CD4-positive, CD25-positive, alpha-beta regulatory T cell (primary cell): ENCODE measurements at regions not wholly inside any gene's neighbourhood (a gene's known extent, or its start where the extent isn't known, plus 50 kb on each side); places are given as distances from the start of the nearest gene placed in this dataset.

ENCODE experiments used
- ATAC-seq, 2 donors: fragments of 150-1000 bp; cut with Tn5 transposase; one replicate each; pipeline ENCODE4 v1.10.0; 2021; ENCODE audit warnings: low read depth in 2 of 2, moderate number of reproducible peaks in 2 of 2, moderate library complexity in 1 of 2
- DNase-seq, 3 donors: peaks; one replicate each; pipeline versions ENCODE4 v3.0.0 to v3.0.0-alpha.2; 2012 to 2022; ENCODE audit warnings: mixed read lengths in 1 of 3
- H3K27ac ChIP-seq: one replicate; pipeline ENCODE4 v1.7.0; 2013; ENCODE audit warnings: mild to moderate bottlenecking, low read length; ENCODE audit not compliant: insufficient read depth, poor library complexity, severe bottlenecking
- H3K27me3 ChIP-seq: one replicate; pipeline ENCODE4 v1.7.0; 2013; ENCODE audit warnings: low read length; ENCODE audit not compliant: control insufficient read depth, insufficient read depth
- H3K36me3 ChIP-seq: one replicate; pipeline ENCODE4 v1.7.0; 2013; ENCODE audit warnings: mild to moderate bottlenecking, low read length, moderate library complexity; ENCODE audit not compliant: control insufficient read depth, insufficient read depth
- H3K4me1 ChIP-seq: 2 replicates; pipeline ENCODE4 v1.7.0; 2013; ENCODE audit warnings: mild to moderate bottlenecking, low read length; ENCODE audit not compliant: insufficient read depth, control insufficient read depth, poor library complexity, severe bottlenecking
- H3K4me3 ChIP-seq: one replicate; pipeline ENCODE4 v1.7.0; 2013; ENCODE audit warnings: low read depth, mild to moderate bottlenecking, low read length, moderate library complexity
- H3K9me3 ChIP-seq, 2 experiments: 1 replicate in 1 of 2; 2 replicates in 1 of 2; pipeline ENCODE4 v1.7.0; 2013; ENCODE audit warnings: low read length in 2 of 2, mild to moderate bottlenecking in 1 of 2, moderate library complexity in 1 of 2; ENCODE audit not compliant: control insufficient read depth in 2 of 2
- H3K27ac Mint-ChIP-seq, 3 donors: one replicate each; pipeline ENCODE4 v1.8.0; 2020 to 2022; ENCODE audit warnings: mild to moderate bottlenecking in 3 of 3, mixed read lengths in 3 of 3, moderate library complexity in 2 of 3
- H3K27me3 Mint-ChIP-seq: one replicate; pipeline ENCODE4 v1.8.0; 2022; ENCODE audit warnings: mild to moderate bottlenecking, mixed read lengths
- H3K36me3 Mint-ChIP-seq: one replicate; pipeline ENCODE4 v1.8.0; 2020; ENCODE audit warnings: mixed read lengths
- H3K4me1 Mint-ChIP-seq, 4 donors: one replicate each; pipeline ENCODE4 v1.8.0; 2020 to 2022; ENCODE audit warnings: mixed read lengths in 4 of 4, mild to moderate bottlenecking in 1 of 4
- H3K4me3 Mint-ChIP-seq, 4 donors: one replicate each; pipeline ENCODE4 v1.8.0; 2020 to 2022; ENCODE audit warnings: mild to moderate bottlenecking in 4 of 4, mixed read lengths in 4 of 4, moderate library complexity in 3 of 4
- H3K9me3 Mint-ChIP-seq, 7 donors: one replicate each; pipeline ENCODE4 v1.8.0; 2020 to 2022; ENCODE audit warnings: mixed read lengths in 7 of 7, mild to moderate bottlenecking in 3 of 7, moderate library complexity in 2 of 7

DNA sequence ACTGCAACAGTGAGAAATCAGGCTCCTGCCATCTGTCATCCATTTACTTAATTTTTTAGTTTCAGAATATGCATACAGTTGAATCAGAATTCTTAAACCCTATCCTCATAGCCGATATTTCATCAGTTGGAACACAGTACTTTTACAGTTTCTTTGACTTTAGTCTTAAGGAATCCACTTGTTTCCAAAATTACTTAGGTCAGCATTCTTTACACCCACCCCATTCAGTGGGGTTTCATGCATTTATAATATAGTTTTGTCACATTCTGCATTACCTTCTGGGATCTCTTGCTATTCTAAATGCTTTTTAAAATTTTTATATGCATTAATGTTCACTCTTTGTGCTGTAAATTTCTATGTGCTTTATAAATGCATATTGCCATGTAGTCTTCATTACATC is 400.4 kb upstream of the LRRTM4 start:
- no peak overlapping the region for H3K27ac ChIP-seq
- Mint-ChIP-seq H3K4me1 (no peaks in the 10 kb centered on the region), H3K27me3 (no peaks in the 10 kb centered on the region), H3K9me3 (peaks cover under 1 to 26% (median 8%) of the 10 kb centered on the region in 7 donors), H3K4me3 (no peak overlapping the region), H3K27ac (no peak overlapping the region), H3K36me3 (no peaks in the 10 kb centered on the region)
- no peaks in the 10 kb centered on the region for H3K36me3 ChIP-seq
- no peak overlapping the region for H3K4me3 ChIP-seq
- no peaks in the 10 kb centered on the region for H3K27me3 ChIP-seq
- DNase-seq (no peak), ATAC-seq (no peak)
- H3K4me1 ChIP-seq: no peaks in the 10 kb centered on the region
- peaks cover 0 to 3% of the 10 kb centered on the region in 2 experiments for H3K9me3 ChIP-seq

DNA sequence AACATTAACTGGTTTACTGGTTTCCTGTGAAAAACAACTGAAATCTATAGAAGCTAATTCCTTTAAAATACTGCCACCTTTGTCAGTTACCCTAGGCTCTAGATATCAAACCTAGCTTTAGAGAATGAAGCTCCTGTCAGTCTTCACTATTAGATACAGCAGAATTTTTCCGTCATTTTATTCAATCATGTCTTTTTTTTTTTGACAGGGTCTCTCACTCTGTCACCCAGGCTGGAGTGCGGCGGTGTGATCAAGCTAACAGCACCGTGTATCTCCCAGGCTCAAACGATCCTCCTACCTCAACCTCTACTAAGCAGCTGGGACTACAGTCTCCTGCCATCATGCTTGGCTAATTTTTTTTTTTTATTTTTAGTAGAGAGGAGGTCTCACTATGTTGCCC is 415.2 kb upstream of the LRRTM4 start:
- Histone ChIP-seq H3K36me3 (no peaks in the 10 kb centered on the region), H3K27ac (no peak overlapping the region), H3K4me3 (no peak overlapping the region), H3K27me3 (no peaks in the 10 kb centered on the region), H3K4me1 (no peaks in the 10 kb centered on the region), H3K9me3 (peaks cover 3% of the 10 kb centered on the region in 2 experiments)
- Mint-ChIP-seq H3K27ac (no peak overlapping the region), H3K36me3 (no peaks in the 10 kb centered on the region), H3K4me1 (no peaks in the 10 kb centered on the region), H3K4me3 (no peak overlapping the region), H3K27me3 (no peaks in the 10 kb centered on the region), H3K9me3 (peaks cover 0 to 28% (median 14%) of the 10 kb centered on the region in 7 donors)
- DNase-seq (no peak), ATAC-seq (no peak)

DNA sequence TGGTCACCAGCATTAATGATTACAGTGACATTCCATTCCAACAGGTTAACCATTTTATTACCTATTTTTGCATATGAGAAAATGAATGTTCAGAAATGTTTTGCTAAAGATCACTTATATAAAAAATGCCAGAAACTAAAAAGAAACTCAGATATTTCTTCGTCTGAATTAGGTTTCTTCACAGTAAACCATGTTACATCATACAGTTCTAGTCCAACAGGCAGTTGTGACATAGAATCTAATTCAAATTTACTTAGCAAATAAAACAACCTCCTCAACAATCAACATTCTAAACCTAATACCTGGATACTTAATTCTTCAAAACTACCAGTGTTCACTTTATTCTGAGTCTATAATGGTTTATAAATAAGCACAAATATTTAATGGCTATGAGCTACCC is 416.3 kb upstream of the LRRTM4 start:
- peaks cover 3 to 5% of the 10 kb centered on the region in 2 experiments for H3K9me3 ChIP-seq
- no peaks in the 10 kb centered on the region for H3K4me1 Mint-ChIP-seq
- no peaks in the 10 kb centered on the region for H3K27me3 Mint-ChIP-seq
- no peak overlapping the region for H3K4me3 ChIP-seq
- no peaks in the 10 kb centered on the region for H3K36me3 Mint-ChIP-seq
- H3K4me1 ChIP-seq: no peaks in the 10 kb centered on the region
- DNase-seq: no peak
- H3K4me3 Mint-ChIP-seq: no peak overlapping the region
- no peak overlapping the region for H3K27ac Mint-ChIP-seq
- peaks cover 3 to 37% (median 8%) of the 10 kb centered on the region in 7 donors for H3K9me3 Mint-ChIP-seq
- H3K36me3 ChIP-seq: no peaks in the 10 kb centered on the region
- ATAC-seq: no peak
- H3K27ac ChIP-seq: no peak overlapping the region
- H3K27me3 ChIP-seq: no peaks in the 10 kb centered on the region

DNA sequence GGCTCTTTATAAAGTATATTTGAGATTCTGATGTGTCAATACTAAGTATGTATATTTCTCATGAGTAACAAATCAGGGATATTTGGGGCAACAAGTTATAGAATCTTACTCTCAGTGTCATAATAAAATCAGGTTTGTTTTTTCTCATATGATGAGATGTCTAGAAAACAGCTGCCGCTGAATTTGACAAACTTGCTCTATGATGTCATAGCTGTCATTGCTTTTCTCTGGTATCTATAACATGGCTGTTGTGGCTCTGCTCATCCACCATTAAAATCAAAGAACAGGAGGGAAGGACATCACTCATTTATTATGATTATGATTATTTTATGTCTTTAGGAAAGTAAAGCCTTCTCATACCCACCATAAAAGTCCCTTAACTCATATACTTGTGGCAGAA is 417.2 kb upstream of the LRRTM4 start:
- ATAC-seq (no peak), DNase-seq (no peak)
- no peak overlapping the region for H3K4me3 ChIP-seq
- no peaks in the 10 kb centered on the region for H3K36me3 ChIP-seq
- H3K27ac Mint-ChIP-seq: no peak overlapping the region
- no peaks in the 10 kb centered on the region for H3K4me1 ChIP-seq
- H3K27me3 ChIP-seq: no peaks in the 10 kb centered on the region
- H3K4me3 Mint-ChIP-seq: no peak overlapping the region
- no peaks in the 10 kb centered on the region for H3K36me3 Mint-ChIP-seq
- no peaks in the 10 kb centered on the region for H3K27me3 Mint-ChIP-seq
- no peak overlapping the region for H3K27ac ChIP-seq
- H3K9me3 ChIP-seq: peaks cover 3 to 5% of the 10 kb centered on the region in 2 experiments
- H3K4me1 Mint-ChIP-seq: no peaks in the 10 kb centered on the region
- H3K9me3 Mint-ChIP-seq: peaks cover 0 to 39% (median 9%) of the 10 kb centered on the region in 7 donors

DNA sequence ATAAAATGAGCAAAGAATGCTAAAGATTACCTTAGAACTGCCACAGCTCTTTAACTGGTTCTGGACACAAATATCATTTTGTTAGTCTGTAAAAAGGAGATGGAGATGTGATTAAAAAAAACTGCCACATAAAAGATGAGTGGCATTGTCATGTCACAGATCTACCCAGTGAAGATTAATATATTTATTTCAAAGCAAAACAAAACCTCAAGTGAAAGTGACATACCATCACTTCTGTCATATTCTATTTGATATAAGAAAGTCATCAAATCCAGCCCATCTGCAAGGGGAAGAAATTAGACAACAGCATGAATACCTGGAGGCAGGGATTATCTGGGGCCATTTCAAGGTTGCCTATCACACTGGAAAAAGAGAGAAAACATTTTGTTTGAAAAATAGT is 417.6 kb upstream of the LRRTM4 start:
- DNase-seq: no peak
- peaks cover 3 to 5% of the 10 kb centered on the region in 2 experiments for H3K9me3 ChIP-seq
- peaks cover 0 to 39% (median 9%) of the 10 kb centered on the region in 7 donors for H3K9me3 Mint-ChIP-seq
- no peaks in the 10 kb centered on the region for H3K36me3 ChIP-seq
- ATAC-seq: no peak
- H3K36me3 Mint-ChIP-seq: no peaks in the 10 kb centered on the region
- H3K27ac Mint-ChIP-seq: no peak overlapping the region
- no peaks in the 10 kb centered on the region for H3K4me1 ChIP-seq
- H3K4me3 ChIP-seq: no peak overlapping the region
- H3K27me3 Mint-ChIP-seq: no peaks in the 10 kb centered on the region
- no peak overlapping the region for H3K4me3 Mint-ChIP-seq
- H3K27ac ChIP-seq: no peak overlapping the region
- H3K4me1 Mint-ChIP-seq: no peaks in the 10 kb centered on the region
- no peaks in the 10 kb centered on the region for H3K27me3 ChIP-seq

DNA sequence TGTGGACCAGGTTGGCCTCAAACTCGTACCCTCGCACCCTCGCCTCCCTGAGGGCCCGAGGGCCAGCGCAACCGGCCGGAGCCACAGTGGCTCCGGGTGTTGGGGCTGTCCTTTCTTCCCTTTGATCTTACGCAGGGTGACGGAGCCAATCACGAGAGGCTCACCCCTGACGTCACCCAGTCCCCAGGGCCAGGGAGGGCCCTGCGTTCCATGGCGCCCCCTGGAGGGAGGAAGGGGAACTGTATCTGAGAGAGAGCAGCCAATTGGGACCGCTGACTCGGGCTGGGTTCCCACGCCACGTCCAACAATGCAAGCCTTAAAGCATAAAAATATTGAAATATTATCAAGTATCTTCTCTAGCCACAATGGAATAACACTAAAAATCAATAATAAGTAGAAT is 432.8 kb upstream of the LRRTM4 start:
- Histone ChIP-seq H3K4me3 (no peak overlapping the region), H3K27ac (no peak overlapping the region), H3K27me3 (no peaks in the 10 kb centered on the region), H3K9me3 (no peaks in the 10 kb centered on the region), H3K4me1 (no peaks in the 10 kb centered on the region), H3K36me3 (no peaks in the 10 kb centered on the region)
- Mint-ChIP-seq H3K4me3 (no peak overlapping the region), H3K27ac (no peak overlapping the region), H3K4me1 (peaks cover 0 to 4% (median 0%) of the 10 kb centered on the region in 4 donors), H3K27me3 (no peaks in the 10 kb centered on the region), H3K9me3 (peaks cover 7 to 27% (median 11%) of the 10 kb centered on the region in 7 donors), H3K36me3 (no peaks in the 10 kb centered on the region)
- ATAC-seq: no peak
- DNase-seq: no peak

DNA sequence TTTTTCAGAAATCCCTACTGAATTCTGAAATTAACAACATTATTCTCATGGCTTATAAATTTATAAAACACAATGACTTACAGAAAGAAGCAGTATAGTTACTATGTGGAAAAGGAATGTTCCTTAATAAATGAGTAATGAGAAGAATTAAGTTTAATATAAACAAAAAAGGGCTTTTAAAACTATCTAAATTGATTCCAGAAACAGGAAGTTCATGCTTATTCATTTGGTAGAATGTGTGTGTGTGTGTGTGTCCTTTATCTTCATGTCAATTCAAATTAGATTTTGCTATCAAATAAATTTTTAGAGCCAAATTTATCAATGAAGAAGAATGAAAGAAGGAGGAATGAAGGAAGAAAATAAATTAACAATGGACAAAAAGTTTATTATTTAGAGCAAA is 440.8 kb upstream of the LRRTM4 start:
- peaks cover 0 to 6% of the 10 kb centered on the region in 2 experiments for H3K9me3 ChIP-seq
- H3K27ac Mint-ChIP-seq: no peak overlapping the region
- no peak for DNase-seq
- no peak overlapping the region for H3K27ac ChIP-seq
- no peaks in the 10 kb centered on the region for H3K36me3 Mint-ChIP-seq
- no peak overlapping the region for H3K4me3 ChIP-seq
- H3K4me3 Mint-ChIP-seq: no peak overlapping the region
- H3K36me3 ChIP-seq: no peaks in the 10 kb centered on the region
- H3K27me3 Mint-ChIP-seq: no peaks in the 10 kb centered on the region
- H3K9me3 Mint-ChIP-seq: peaks cover 4 to 24% (median 10%) of the 10 kb centered on the region in 7 donors
- ATAC-seq: no peak
- no peaks in the 10 kb centered on the region for H3K27me3 ChIP-seq
- no peaks in the 10 kb centered on the region for H3K4me1 Mint-ChIP-seq
- H3K4me1 ChIP-seq: no peaks in the 10 kb centered on the region

DNA sequence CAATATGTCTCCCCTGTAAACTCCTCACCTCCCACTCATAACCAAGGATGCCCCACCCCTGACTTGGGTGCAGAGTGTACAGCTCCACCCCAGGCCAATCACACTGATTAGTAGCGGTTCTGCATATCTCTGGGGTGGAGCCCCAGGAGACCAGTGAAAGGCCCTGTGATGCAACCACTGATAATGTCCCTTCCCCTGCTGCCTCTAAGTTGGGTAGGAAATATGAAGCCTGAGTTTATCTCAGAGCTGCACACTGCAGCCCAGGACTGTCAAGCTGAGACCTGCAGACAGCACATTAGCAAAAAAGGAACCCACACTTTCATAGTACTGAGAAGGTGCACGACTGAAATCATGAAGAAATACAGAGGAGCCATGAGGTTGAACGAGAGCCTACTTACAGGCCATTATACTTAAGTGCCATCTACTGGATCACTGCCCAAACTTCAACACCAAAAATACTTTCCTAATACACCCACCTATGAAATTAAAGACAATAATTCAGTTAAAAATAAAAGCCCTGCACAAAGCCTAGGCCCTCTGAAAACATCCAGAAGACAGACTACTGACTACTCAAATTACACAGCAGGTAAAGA is 455.4 kb upstream of the LRRTM4 start:
- Mint-ChIP-seq H3K4me1 (no peaks in the 10 kb centered on the region), H3K27ac (no peak overlapping the region), H3K36me3 (no peaks in the 10 kb centered on the region), H3K27me3 (no peaks in the 10 kb centered on the region), H3K9me3 (peaks cover 0 to 30% (median 11%) of the 10 kb centered on the region in 7 donors), H3K4me3 (no peak overlapping the region)
- Histone ChIP-seq H3K36me3 (no peaks in the 10 kb centered on the region), H3K4me3 (no peak overlapping the region), H3K9me3 (peaks cover 11 to 20% of the 10 kb centered on the region in 2 experiments), H3K27ac (no peak overlapping the region), H3K4me1 (no peaks in the 10 kb centered on the region), H3K27me3 (no peaks in the 10 kb centered on the region)
- DNase-seq: no peak
- no peak for ATAC-seq
